GM12864 (cell line): ENCODE measurements at regions not wholly inside any gene's neighbourhood (a gene's known extent, or its start where the extent isn't known, plus 50 kb on each side); places are given as distances from the start of the nearest gene placed in this dataset.

Experiments used
- DNase-seq: peaks from one replicate; pipeline ENCODE4 v3.0.0-alpha.2; 2011; ENCODE audit warnings: low read depth
- H3K4me3 ChIP-seq: 2 replicates; pipeline ENCODE4 v1.5.1; 2011; ENCODE audit warnings: mild to moderate bottlenecking, low read depth, low read length, control low read depth
- TF ChIP-seq, protein P1 (sequence below): IDR thresholded peaks from 2 replicates; pipeline ENCODE4 v1.5.1; 2011; ENCODE audit warnings: low read depth, mild to moderate bottlenecking, moderate library complexity, low read length, control low read depth, inconsistent platforms; ENCODE audit errors: missing control alignments

DNA sequence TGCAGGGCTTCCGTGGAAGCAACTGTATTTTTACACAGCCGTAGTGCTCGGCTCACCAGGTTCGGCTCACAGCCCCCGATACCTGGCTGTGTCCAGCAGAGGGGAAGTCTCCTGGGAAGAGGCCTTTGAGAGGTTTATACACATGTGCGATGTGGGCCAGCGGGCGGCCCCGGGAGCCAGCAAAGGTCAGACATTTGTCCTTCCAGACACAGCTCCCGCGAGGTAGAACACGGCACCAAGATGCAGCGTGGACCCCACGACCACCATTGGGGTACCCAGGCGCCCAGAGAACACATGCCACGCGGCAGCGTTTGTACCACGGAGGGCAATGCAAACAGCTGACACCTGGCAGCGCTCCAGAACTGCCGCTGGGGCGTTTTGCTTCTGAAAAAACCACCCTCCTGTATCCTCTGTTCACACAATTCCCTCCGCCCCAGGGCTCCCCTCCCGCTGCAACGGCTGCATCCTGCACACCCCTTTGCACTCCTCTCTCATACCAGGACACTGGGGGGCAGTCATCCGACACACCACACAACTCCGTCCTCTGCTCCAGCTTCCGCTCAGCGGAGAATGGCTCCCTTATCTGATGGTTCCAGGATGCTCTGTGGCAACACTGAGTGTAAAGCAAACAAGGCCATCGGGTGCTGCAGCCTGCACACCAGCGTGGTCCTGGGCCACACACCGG is 235.3 kb downstream of the SYK start:
- TF ChIP-seq, protein P1, sequence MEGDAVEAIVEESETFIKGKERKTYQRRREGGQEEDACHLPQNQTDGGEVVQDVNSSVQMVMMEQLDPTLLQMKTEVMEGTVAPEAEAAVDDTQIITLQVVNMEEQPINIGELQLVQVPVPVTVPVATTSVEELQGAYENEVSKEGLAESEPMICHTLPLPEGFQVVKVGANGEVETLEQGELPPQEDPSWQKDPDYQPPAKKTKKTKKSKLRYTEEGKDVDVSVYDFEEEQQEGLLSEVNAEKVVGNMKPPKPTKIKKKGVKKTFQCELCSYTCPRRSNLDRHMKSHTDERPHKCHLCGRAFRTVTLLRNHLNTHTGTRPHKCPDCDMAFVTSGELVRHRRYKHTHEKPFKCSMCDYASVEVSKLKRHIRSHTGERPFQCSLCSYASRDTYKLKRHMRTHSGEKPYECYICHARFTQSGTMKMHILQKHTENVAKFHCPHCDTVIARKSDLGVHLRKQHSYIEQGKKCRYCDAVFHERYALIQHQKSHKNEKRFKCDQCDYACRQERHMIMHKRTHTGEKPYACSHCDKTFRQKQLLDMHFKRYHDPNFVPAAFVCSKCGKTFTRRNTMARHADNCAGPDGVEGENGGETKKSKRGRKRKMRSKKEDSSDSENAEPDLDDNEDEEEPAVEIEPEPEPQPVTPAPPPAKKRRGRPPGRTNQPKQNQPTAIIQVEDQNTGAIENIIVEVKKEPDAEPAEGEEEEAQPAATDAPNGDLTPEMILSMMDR = no peak
- DNase-seq = no peak
- no peak overlapping the region for H3K4me3 ChIP-seq

DNA sequence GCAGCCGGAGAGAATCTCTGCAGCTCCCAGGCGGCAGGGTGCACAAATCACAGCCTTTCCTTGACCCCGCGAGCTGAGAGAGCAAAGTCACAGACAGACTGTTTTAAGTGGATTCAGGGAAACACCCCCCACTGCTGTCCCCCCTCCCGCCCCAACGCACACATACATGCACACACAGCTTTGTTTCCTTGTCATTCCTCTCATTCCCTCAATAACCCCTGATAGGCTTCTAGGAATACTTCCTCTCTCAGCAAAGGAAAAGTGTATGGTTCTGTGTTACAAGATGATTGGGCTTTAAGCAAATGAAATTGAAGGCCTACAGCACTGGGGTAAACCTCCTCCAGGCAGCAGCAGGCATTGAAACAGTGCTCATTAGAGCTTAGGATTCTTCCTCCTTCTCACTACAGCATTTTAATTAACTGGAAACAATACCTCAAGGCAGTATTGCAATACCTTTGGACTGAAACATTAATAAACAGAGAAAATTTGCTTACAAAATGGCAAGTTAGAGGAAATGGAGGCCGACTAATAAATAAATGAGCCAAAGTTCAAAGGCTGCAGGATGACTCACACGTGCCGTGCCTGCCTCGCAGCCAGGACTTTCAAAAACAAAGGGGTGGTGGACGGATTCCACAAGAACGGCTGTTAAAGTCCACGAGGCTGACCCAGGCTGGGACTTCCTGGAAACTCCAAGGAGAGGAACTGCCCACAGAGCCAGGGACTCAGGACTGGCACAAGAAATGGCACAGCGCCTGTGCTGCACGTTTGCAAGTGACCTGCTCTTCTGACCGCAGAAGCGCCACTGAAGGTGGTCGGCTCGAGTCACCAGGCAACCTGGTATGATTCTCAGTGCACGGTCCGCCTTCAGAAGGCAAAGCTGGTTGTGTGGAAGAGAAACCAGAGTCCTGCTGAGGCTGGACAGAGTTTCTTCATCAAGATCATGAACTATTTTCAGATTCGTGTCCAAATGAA is 236.2 kb downstream of the SYK start:
- TF ChIP-seq, protein P1 = no peak
- H3K4me3 ChIP-seq = no peak overlapping the region
- DNase-seq = no peak

DNA sequence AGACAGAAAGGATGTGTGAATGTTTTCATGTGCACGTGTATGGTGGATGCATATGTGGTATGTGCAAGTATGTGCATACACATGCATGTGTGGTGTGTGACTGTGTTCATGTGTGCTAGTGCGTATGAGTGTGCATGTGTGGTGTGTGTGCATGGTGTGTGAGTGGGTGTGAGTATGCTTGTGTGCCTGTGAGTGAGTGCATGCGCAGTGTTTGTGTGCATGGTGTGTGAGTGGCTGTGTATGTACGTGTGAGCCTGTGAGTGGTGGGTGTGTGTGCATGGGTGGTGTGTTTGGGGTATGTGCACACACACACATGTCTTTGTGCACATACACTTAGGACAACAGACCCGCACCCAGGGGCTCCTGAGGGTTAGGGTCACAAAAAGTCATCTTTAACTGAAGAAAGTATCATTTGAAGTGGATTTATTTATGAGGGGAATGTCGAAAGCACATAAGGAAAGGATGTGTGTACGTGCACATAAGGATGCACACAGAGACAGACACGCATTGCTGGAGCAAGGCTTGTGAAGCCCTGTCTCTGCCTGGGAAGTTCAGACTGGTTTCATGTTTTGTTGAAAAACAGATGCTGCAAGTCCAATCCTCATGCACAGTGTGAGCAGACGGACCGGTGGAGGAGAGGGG is 237.0 kb downstream of the SYK start:
- DNase-seq = no peak
- no peak overlapping the region for H3K4me3 ChIP-seq
- TF ChIP-seq, protein P1 = no peak

DNA sequence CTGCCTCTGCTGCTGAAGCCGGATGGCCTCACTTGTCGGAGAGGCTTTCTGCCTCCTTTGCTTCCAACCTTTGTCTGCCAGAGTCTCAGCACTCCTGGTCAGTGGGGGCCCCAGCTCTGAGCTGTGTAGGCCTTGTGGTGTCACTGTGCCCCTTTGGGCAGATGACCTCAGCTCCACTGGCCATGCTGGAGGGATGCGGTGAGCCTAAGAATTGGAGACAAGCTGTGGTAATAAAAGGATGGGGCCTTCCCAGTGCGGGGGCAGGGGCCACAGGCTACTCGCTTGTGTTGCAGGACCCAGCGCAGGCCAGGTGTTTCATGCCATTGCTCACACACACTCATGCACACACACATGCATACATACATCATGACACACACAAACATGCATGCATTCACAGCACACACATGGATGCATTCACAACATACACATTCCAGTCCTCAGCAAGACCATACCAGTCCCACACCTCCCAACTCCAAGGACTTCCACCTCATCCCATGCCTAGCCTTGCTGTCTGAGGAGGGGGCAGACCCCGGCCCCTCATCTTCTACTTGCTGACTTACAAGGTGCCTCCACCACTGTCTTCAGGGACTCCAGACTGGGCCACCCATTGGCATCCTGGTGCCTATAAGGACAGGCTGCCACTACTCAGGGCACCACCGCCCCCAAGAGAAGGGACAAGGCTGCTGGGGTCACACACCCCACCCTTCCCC is 237.7 kb downstream of the SYK start:
- TF ChIP-seq, protein P1 = no peak

DNA sequence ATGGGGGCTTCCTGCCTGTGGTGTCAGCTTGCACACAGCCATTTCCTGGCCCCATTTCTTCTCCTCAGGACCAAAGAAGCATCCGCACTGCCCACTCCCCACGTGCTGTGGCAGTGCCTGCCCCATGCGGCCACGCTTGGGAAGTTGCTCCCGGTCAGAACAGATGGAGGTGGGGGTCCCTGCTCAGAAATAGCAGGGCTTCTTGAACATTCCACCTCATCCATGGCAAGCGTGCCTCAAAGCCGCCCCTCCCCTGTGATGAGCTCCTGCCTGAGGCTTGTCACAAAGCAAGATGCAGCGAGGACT is 238.2 kb downstream of the SYK start:
- no peak overlapping the region for H3K4me3 ChIP-seq

More for the DNA sequence above, 237.7 kb downstream of the SYK start:
- no peak for DNase-seq
- no peak overlapping the region for H3K4me3 ChIP-seq

More for the DNA sequence above, 238.2 kb downstream of the SYK start:
- TF ChIP-seq, protein P1 = no peak
- DNase-seq = no peak
